HEK293 (cell line): ENCODE measurements at regions not wholly inside any gene's neighbourhood (a gene's known extent, or its start where the extent isn't known, plus 50 kb on each side); places are given as distances from the start of the nearest gene placed in this dataset.
A peak's percentile ranks its signal among the peaks of the same experiment; 100 is the strongest.

Experiments
- CTCF ChIA-PET: fragments of 350-600 bp; formaldehyde crosslinking; extraction: SDS; loops from one replicate; lab custom pipeline; 2021; ENCODE audit warnings: antibody characterized with exemption; lab: Yijun Ruan, JAX
- POLR2A ChIA-PET: fragments of 300-600 bp; formaldehyde crosslinking; extraction: SDS; loops from one replicate; lab custom pipeline; 2020; ENCODE audit warnings: antibody characterized with exemption, inconsistent platforms; lab: Yijun Ruan, JAX
- H3K27ac ChIP-seq: fragments of 200-500 bp; sonication (Bioruptor generic); 2 replicates; pipeline ENCODE4 v1.5.1; 2014; ENCODE audit warnings: low read depth, low read length, control low read depth, inconsistent platforms; ENCODE audit errors: extremely low read depth
- H3K36me3 ChIP-seq, 2 experiments: fragments of 200-500 bp in 1 of 2; sonication (Bioruptor generic) in 1 of 2; 1 replicate in 1 of 2; 2 replicates in 1 of 2; pipeline ENCODE4 v1.5.1; 2014 to 2017; ENCODE audit warnings: inconsistent platforms in 2 of 2, low read length in 2 of 2; ENCODE audit not compliant: control insufficient read depth in 2 of 2, insufficient read depth in 1 of 2
- H3K4me1 ChIP-seq: fragments of 200-500 bp; sonication (Bioruptor generic); 2 replicates; pipeline ENCODE4 v1.5.1; 2014; ENCODE audit warnings: mild to moderate bottlenecking, low read length, inconsistent platforms; ENCODE audit not compliant: control insufficient read depth, insufficient read depth
- H3K4me3 ChIP-seq: 2 replicates; pipeline ENCODE4 v1.5.1; 2011; ENCODE audit warnings: low read depth, mild to moderate bottlenecking, control low read depth, low read length, moderate library complexity
- H3K9me3 ChIP-seq: fragments of 200-500 bp; sonication (Bioruptor generic); 2 replicates; pipeline ENCODE4 v1.5.1; 2014; ENCODE audit warnings: low read depth, low read length, inconsistent platforms; ENCODE audit not compliant: control insufficient read depth, insufficient read depth
- BCL11A ChIP-seq: fragments of 450-650 bp; formaldehyde crosslinking; IDR thresholded peaks from 2 replicates; pipeline ENCODE4 v1.5.1; 2016; ENCODE audit warnings: low read depth, missing biosample characterization, missing genetic modification characterization
- CTCF ChIP-seq: fragments of 450-650 bp; formaldehyde crosslinking; IDR thresholded peaks from 2 replicates; pipeline ENCODE4 v1.5.1; 2016; ENCODE audit warnings: missing biosample characterization, missing genetic modification characterization
- GLI4 ChIP-seq: fragments of 450-650 bp; formaldehyde crosslinking; IDR thresholded peaks from 2 replicates; pipeline ENCODE4 v1.5.1; 2016; ENCODE audit warnings: missing biosample characterization, missing genetic modification characterization
- HOXA7 ChIP-seq: sonication (generic); formaldehyde crosslinking; IDR thresholded peaks from 2 replicates; pipeline ENCODE4 v1.8.1; 2022; ENCODE audit warnings: missing genetic modification reagents, borderline replicate concordance
- PBX3 ChIP-seq: sonication (generic); formaldehyde crosslinking; IDR thresholded peaks from 2 replicates; pipeline ENCODE4 v1.8.1; 2022; ENCODE audit warnings: mild to moderate bottlenecking, moderate library complexity, missing genetic modification reagents
- PRDM10 ChIP-seq: fragments of 450-650 bp; formaldehyde crosslinking; IDR thresholded peaks from 2 replicates; pipeline ENCODE4 v1.5.1; 2016; ENCODE audit warnings: missing biosample characterization, missing genetic modification characterization
- PRDM4 ChIP-seq: fragments of 450-650 bp; formaldehyde crosslinking; IDR thresholded peaks from 2 replicates; pipeline ENCODE4 v1.5.1; 2017; ENCODE audit warnings: missing biosample characterization, missing genetic modification characterization
- WT1 ChIP-seq: fragments of 450-650 bp; formaldehyde crosslinking; IDR thresholded peaks from 2 replicates; pipeline ENCODE4 v1.5.1; 2016; ENCODE audit warnings: missing biosample characterization, missing genetic modification characterization
- ZBTB10 ChIP-seq: fragments of 450-650 bp; formaldehyde crosslinking; IDR thresholded peaks from 2 replicates; pipeline ENCODE4 v1.5.1; 2016; ENCODE audit warnings: missing biosample characterization, missing genetic modification characterization
- ZBTB48 ChIP-seq: fragments of 450-650 bp; formaldehyde crosslinking; IDR thresholded peaks from 2 replicates; pipeline ENCODE4 v1.5.1; 2016; ENCODE audit warnings: missing biosample characterization, missing genetic modification characterization
- ZBTB8A ChIP-seq: fragments of 450-650 bp; formaldehyde crosslinking; IDR thresholded peaks from 2 replicates; pipeline ENCODE4 v1.5.1; 2016; ENCODE audit warnings: missing biosample characterization, missing genetic modification characterization
- ZFHX2 ChIP-seq: fragments of 450-650 bp; formaldehyde crosslinking; conservative IDR thresholded peaks from 2 replicates; pipeline ENCODE4 v1.5.1; 2016; ENCODE audit warnings: missing biosample characterization, missing genetic modification characterization
- ZNF140 ChIP-seq: fragments of 450-650 bp; formaldehyde crosslinking; IDR thresholded peaks from 2 replicates; pipeline ENCODE4 v1.5.1; 2016; ENCODE audit warnings: missing biosample characterization, missing genetic modification characterization
- ZNF146 ChIP-seq: fragments of 450-650 bp; formaldehyde crosslinking; IDR thresholded peaks from 2 replicates; pipeline ENCODE4 v1.5.1; 2016; ENCODE audit warnings: missing biosample characterization, missing genetic modification characterization
- ZNF155 ChIP-seq: fragments of 450-650 bp; formaldehyde crosslinking; IDR thresholded peaks from 2 replicates; pipeline ENCODE4 v1.5.1; 2016; ENCODE audit warnings: missing biosample characterization, missing genetic modification characterization
- ZNF174 ChIP-seq: fragments of 450-650 bp; formaldehyde crosslinking; IDR thresholded peaks from 2 replicates; pipeline ENCODE4 v1.5.0; 2017; ENCODE audit warnings: missing biosample characterization, mild to moderate bottlenecking, missing genetic modification characterization
- ZNF223 ChIP-seq: fragments of 450-650 bp; formaldehyde crosslinking; IDR thresholded peaks from 2 replicates; pipeline ENCODE4 v1.5.1; 2016; ENCODE audit warnings: missing biosample characterization, missing genetic modification characterization
- ZNF292 ChIP-seq: fragments of 450-650 bp; formaldehyde crosslinking; IDR thresholded peaks from 2 replicates; pipeline ENCODE4 v1.5.1; 2016; ENCODE audit warnings: low read depth, missing biosample characterization, missing genetic modification characterization, borderline replicate concordance
- ZNF473 ChIP-seq: fragments of 450-650 bp; formaldehyde crosslinking; IDR thresholded peaks from 2 replicates; pipeline ENCODE4 v1.5.1; 2017; ENCODE audit warnings: missing biosample characterization, missing genetic modification characterization
- ZNF501 ChIP-seq: fragments of 450-650 bp; formaldehyde crosslinking; IDR thresholded peaks from 2 replicates; pipeline ENCODE4 v1.5.1; 2016; ENCODE audit warnings: missing biosample characterization, missing genetic modification characterization
- ZNF585B ChIP-seq: fragments of 450-650 bp; formaldehyde crosslinking; IDR thresholded peaks from 2 replicates; pipeline ENCODE4 v1.5.1; 2016; ENCODE audit warnings: missing biosample characterization, missing genetic modification characterization
- ZNF626 ChIP-seq: fragments of 450-650 bp; sonication (Bioruptor Pico); formaldehyde crosslinking; IDR thresholded peaks from 2 replicates; pipeline ENCODE4 v1.5.1; 2018; ENCODE audit warnings: missing biosample characterization, missing genetic modification characterization, inconsistent platforms
- ZNF654 ChIP-seq: fragments of 450-650 bp; formaldehyde crosslinking; IDR thresholded peaks from 2 replicates; pipeline ENCODE4 v1.5.1; 2016; ENCODE audit warnings: low read depth, missing biosample characterization, missing genetic modification characterization
- ZNF658 ChIP-seq: fragments of 450-650 bp; formaldehyde crosslinking; IDR thresholded peaks from 2 replicates; pipeline ENCODE4; 2016; ENCODE audit warnings: missing biosample characterization, missing genetic modification characterization
- ZNF76 ChIP-seq: fragments of 450-650 bp; formaldehyde crosslinking; IDR thresholded peaks from 2 replicates; pipeline ENCODE4; 2016; ENCODE audit warnings: low read depth, missing biosample characterization, missing genetic modification characterization, borderline replicate concordance
- ZNF768 ChIP-seq: fragments of 450-650 bp; formaldehyde crosslinking; IDR thresholded peaks from 2 replicates; pipeline ENCODE4 v1.5.1; 2018; ENCODE audit warnings: missing biosample characterization, mild to moderate bottlenecking, missing genetic modification characterization

GRCh38 chr2:156892467-156893281 is 364.8 kb upstream of the GALNT5 start (continued):
- TF ChIP-seq ZNF140 (tag by site-specific recombination) (no peak), ZNF654 (tag by site-specific recombination) (peak; percentile 89), ZFHX2 (tag by site-specific recombination) (no peak), ZNF626 (tag by site-specific recombination) (no peak), BCL11A (tag by site-specific recombination) (no peak), ZNF658 (tag by site-specific recombination) (no peak), ZNF585B (tag by site-specific recombination) (no peak), ZNF146 (tag by site-specific recombination) (no peak), ZBTB8A (tag by site-specific recombination) (no peak), ZNF292 (tag by site-specific recombination) (no peak), ZNF174 (tag by site-specific recombination) (no peak), WT1 (peak; percentile 38; the same call in 1 of the 2 replicates), ZNF223 (tag by site-specific recombination) (no peak), ZNF768 (tag by site-specific recombination) (no peak), PRDM4 (tag by site-specific recombination) (no peak), ZNF76 (no peak), CTCF (tag by site-specific recombination) (peak; percentile 81), ZNF501 (tag by site-specific recombination) (no peak), PRDM10 (tag by site-specific recombination) (0 out of 2 replicates have a peak, but pooled peaks have one; percentile 22)

GRCh38 chr2:156896294-156896693 is 361.2 kb upstream of the GALNT5 start:
- no peaks in the 10 kb centered on the region for H3K36me3 ChIP-seq
- CTCF ChIA-PET = interaction anchor here (0.9 kb wide), 1 partner anchor 160 kb away, joined by 4 read pairs; no protein-coding TSS in a partner anchor
- TF ChIP-seq ZBTB10 (no peak), ZBTB48 (no peak), ZNF473 (tag by site-specific recombination) (no peak), ZNF155 (tag by site-specific recombination) (no peak), PBX3 (CRISPR knock-in tag) (no peak), HOXA7 (CRISPR knock-in tag) (no peak), GLI4 (no peak)

More at GRCh38 chr2:156896294-156896693, 361.2 kb upstream of the GALNT5 start:
- POLR2A ChIA-PET = no interaction called here
- Histone ChIP-seq H3K9me3 (no peaks in the 10 kb centered on the region), H3K4me1 (peaks cover 2% of the 10 kb centered on the region; the same call in 1 of the 2 replicates), H3K4me3 (no peak overlapping the region), H3K27ac (no peak overlapping the region)
